ENCODE measurements at regions not wholly inside any gene's neighbourhood (a gene's known extent, or its start where the extent isn't known, plus 50 kb on each side); places are given as distances from the start of the nearest gene placed in this dataset.
"Not testable (repeated sequence)": the region's sequence is repeated elsewhere in the genome, so short reads cannot be mapped to it uniquely, and the experiment has no call there.

DNA sequence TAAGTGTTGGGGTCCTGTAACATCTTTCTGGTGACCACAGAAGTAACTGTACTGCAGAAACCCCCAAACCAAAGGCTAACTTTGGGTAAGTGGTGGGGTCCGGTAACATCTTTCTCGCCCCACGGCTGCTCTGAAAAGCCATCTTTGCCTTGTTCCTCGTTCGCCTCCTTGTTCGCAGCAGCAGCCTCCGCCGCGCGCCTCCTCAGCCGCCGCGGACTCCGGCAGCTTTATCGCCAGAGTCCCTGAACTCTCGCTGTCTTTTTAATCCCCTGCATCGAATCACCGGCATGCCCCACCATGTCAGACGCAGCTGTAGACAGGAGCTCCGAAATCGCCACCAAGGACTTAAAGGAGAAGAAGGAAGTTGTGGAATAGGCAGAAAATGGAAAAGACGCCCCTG lies 316.8 kb downstream of the TUSC7 start:
- H3K27me3 ChIP-seq (ENCODE audit: control insufficient read depth in 1 of 2, insufficient read depth in 2 of 2, low read length in 2 of 2), result no peaks in the 10 kb centered on the region
- no peaks in the 10 kb centered on the region for H3K4me1 ChIP-seq (ENCODE audit: control insufficient read depth, insufficient read depth, low read length)
- no peak overlapping the region for H3K9ac ChIP-seq (ENCODE audit: low read length in 2 of 2)
- H3K27ac ChIP-seq (ENCODE audit: low read length), result no peak overlapping the region
- H3K9me3 ChIP-seq (ENCODE audit: control insufficient read depth in 2 of 2, low read length in 2 of 2), result no peaks in the 10 kb centered on the region
- no peak overlapping the region for H3K4me3 ChIP-seq (ENCODE audit: low read length in 2 of 2)
- no peaks in the 10 kb centered on the region for H3K36me3 ChIP-seq (ENCODE audit: control insufficient read depth in 2 of 2, insufficient read depth in 2 of 2, low read length in 2 of 2)

- H3K27ac ChIP-seq (ENCODE audit: low read length), result no peak overlapping the region
These were observed 326.2 kb downstream of the TUSC7 start for GRCh38 chr3:117035745-117036144.

GRCh38 chr3:117036259-117036799 lies 326.8 kb downstream of the TUSC7 start:
- H3K4me3 ChIP-seq (ENCODE audit: low read length in 2 of 2), result no peak overlapping the region

More at GRCh38 chr3:117035745-117036144, 326.2 kb downstream of the TUSC7 start:
- Histone ChIP-seq H3K9ac (ENCODE audit: low read length in 2 of 2) (no peak overlapping the region), H3K4me3 (ENCODE audit: low read length in 2 of 2) (no peak overlapping the region), H3K27me3 (ENCODE audit: control insufficient read depth in 1 of 2, insufficient read depth in 2 of 2, low read length in 2 of 2) (no peaks in the 10 kb centered on the region), H3K36me3 (ENCODE audit: control insufficient read depth in 2 of 2, insufficient read depth in 2 of 2, low read length in 2 of 2) (no peaks in the 10 kb centered on the region), H3K4me1 (ENCODE audit: control insufficient read depth, insufficient read depth, low read length) (peaks cover 3% of the 10 kb centered on the region), H3K9me3 (ENCODE audit: control insufficient read depth in 2 of 2, low read length in 2 of 2) (no peaks in the 10 kb centered on the region)

DNA sequence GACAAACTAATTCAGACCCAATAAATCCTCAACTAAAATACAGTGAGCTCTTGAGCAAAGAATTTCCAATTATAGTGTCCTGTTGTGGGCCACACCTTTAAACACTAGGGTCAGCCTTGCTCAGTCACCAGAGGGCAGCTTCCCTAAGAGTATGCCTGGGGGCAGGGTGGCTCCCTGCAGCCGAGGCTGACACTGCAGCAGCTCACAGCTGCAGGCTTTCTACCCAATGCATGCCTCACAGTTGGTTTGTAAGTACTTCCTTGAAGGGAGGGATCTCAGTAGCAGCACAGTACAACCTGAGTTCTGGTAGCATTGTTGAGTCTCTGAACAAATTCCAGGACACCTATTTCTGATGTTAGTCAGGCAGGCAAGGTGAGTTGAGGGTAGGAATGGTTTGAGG lies 335.6 kb downstream of the TUSC7 start:
- H3K9me3 ChIP-seq (ENCODE audit: control insufficient read depth in 2 of 2, low read length in 2 of 2), result no peaks in the 10 kb centered on the region
- H3K4me1 ChIP-seq (ENCODE audit: control insufficient read depth, insufficient read depth, low read length), result no peaks in the 10 kb centered on the region
- H3K9ac ChIP-seq (ENCODE audit: low read length in 2 of 2), result no peak overlapping the region
- no peak overlapping the region for H3K4me3 ChIP-seq (ENCODE audit: low read length in 2 of 2)
- H3K36me3 ChIP-seq (ENCODE audit: control insufficient read depth in 2 of 2, insufficient read depth in 2 of 2, low read length in 2 of 2), result no peaks in the 10 kb centered on the region
- H3K27me3 ChIP-seq (ENCODE audit: control insufficient read depth in 1 of 2, insufficient read depth in 2 of 2, low read length in 2 of 2), result no peaks in the 10 kb centered on the region
- H3K27ac ChIP-seq (ENCODE audit: low read length), result no peak overlapping the region

More at GRCh38 chr3:117036259-117036799, 326.8 kb downstream of the TUSC7 start:
- peaks cover 3% of the 10 kb centered on the region for H3K4me1 ChIP-seq (ENCODE audit: control insufficient read depth, insufficient read depth, low read length)
- H3K36me3 ChIP-seq (ENCODE audit: control insufficient read depth in 2 of 2, insufficient read depth in 2 of 2, low read length in 2 of 2), result no peaks in the 10 kb centered on the region
- no peaks in the 10 kb centered on the region for H3K27me3 ChIP-seq (ENCODE audit: control insufficient read depth in 1 of 2, insufficient read depth in 2 of 2, low read length in 2 of 2)
- H3K9ac ChIP-seq (ENCODE audit: low read length in 2 of 2), result no peak overlapping the region
- no peak overlapping the region for H3K27ac ChIP-seq (ENCODE audit: low read length)
- H3K9me3 ChIP-seq (ENCODE audit: control insufficient read depth in 2 of 2, low read length in 2 of 2), result no peaks in the 10 kb centered on the region

GRCh38 chr3:117047951-117048705 lies 338.5 kb downstream of the TUSC7 start:
- Histone ChIP-seq H3K4me3 (ENCODE audit: low read length in 2 of 2) (no peak overlapping the region), H3K27me3 (ENCODE audit: control insufficient read depth in 1 of 2, insufficient read depth in 2 of 2, low read length in 2 of 2) (no peaks in the 10 kb centered on the region), H3K4me1 (ENCODE audit: control insufficient read depth, insufficient read depth, low read length) (no peaks in the 10 kb centered on the region), H3K27ac (ENCODE audit: low read length) (no peak overlapping the region), H3K9me3 (ENCODE audit: control insufficient read depth in 2 of 2, low read length in 2 of 2) (no peaks in the 10 kb centered on the region), H3K36me3 (ENCODE audit: control insufficient read depth in 2 of 2, insufficient read depth in 2 of 2, low read length in 2 of 2) (no peaks in the 10 kb centered on the region), H3K9ac (ENCODE audit: low read length in 2 of 2) (no peak overlapping the region)

- Histone ChIP-seq H3K9me3 (ENCODE audit: control insufficient read depth in 2 of 2, low read length in 2 of 2) (no peaks in the 10 kb centered on the region), H3K36me3 (ENCODE audit: control insufficient read depth in 2 of 2, insufficient read depth in 2 of 2, low read length in 2 of 2) (no peaks in the 10 kb centered on the region), H3K27me3 (ENCODE audit: control insufficient read depth in 1 of 2, insufficient read depth in 2 of 2, low read length in 2 of 2) (no peaks in the 10 kb centered on the region), H3K27ac (ENCODE audit: low read length) (no peak overlapping the region), H3K4me3 (ENCODE audit: low read length in 2 of 2) (no peak overlapping the region), H3K4me1 (ENCODE audit: control insufficient read depth, insufficient read depth, low read length) (no peaks in the 10 kb centered on the region), H3K9ac (ENCODE audit: low read length in 2 of 2) (no peak overlapping the region)
These were observed 342.8 kb downstream of the TUSC7 start for GRCh38 chr3:117052395-117052794.

- no peaks in the 10 kb centered on the region for H3K27me3 ChIP-seq (ENCODE audit: control insufficient read depth in 1 of 2, insufficient read depth in 2 of 2, low read length in 2 of 2)
These were observed 345.0 kb downstream of the TUSC7 start for GRCh38 chr3:117054556-117054955.

DNA sequence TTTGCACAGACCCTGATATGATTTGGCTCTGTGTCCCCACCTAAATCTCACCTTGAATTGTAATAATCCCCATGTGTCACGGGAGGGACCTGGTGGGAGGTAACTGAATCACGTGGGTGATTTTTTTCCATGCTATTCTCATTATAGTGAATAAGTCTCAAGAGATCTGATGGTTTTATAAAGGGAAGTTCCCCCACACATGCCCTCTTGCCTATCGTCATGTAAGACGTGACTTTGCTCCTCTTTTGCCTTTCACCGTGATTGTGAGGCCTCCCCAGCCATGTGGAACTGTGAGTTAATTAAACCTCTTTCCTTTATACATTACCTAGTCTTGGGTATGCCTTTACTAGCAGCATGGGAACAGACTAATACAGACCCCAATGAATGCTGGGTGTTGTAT lies 347.4 kb downstream of the TUSC7 start:
- not testable (repeated sequence) for H3K9me3 ChIP-seq (ENCODE audit: control insufficient read depth in 2 of 2, low read length in 2 of 2); H3K9ac ChIP-seq (ENCODE audit: low read length in 2 of 2); H3K4me1 ChIP-seq (ENCODE audit: control insufficient read depth, insufficient read depth, low read length); H3K27me3 ChIP-seq (ENCODE audit: control insufficient read depth in 1 of 2, insufficient read depth in 2 of 2, low read length in 2 of 2); H3K36me3 ChIP-seq (ENCODE audit: control insufficient read depth in 2 of 2, insufficient read depth in 2 of 2, low read length in 2 of 2); H3K27ac ChIP-seq (ENCODE audit: low read length); H3K4me3 ChIP-seq (ENCODE audit: low read length in 2 of 2)

More at GRCh38 chr3:117054556-117054955, 345.0 kb downstream of the TUSC7 start:
- Histone ChIP-seq H3K27ac (ENCODE audit: low read length) (no peak overlapping the region), H3K4me3 (ENCODE audit: low read length in 2 of 2) (no peak overlapping the region), H3K9me3 (ENCODE audit: control insufficient read depth in 2 of 2, low read length in 2 of 2) (no peaks in the 10 kb centered on the region), H3K9ac (ENCODE audit: low read length in 2 of 2) (no peak overlapping the region), H3K36me3 (ENCODE audit: control insufficient read depth in 2 of 2, insufficient read depth in 2 of 2, low read length in 2 of 2) (no peaks in the 10 kb centered on the region), H3K4me1 (ENCODE audit: control insufficient read depth, insufficient read depth, low read length) (no peaks in the 10 kb centered on the region)

- H3K4me3 ChIP-seq (ENCODE audit: low read length in 2 of 2), result no peak overlapping the region
- no peaks in the 10 kb centered on the region for H3K27me3 ChIP-seq (ENCODE audit: control insufficient read depth in 1 of 2, insufficient read depth in 2 of 2, low read length in 2 of 2)
- H3K9ac ChIP-seq (ENCODE audit: low read length in 2 of 2), result no peak overlapping the region
- no peaks in the 10 kb centered on the region for H3K36me3 ChIP-seq (ENCODE audit: control insufficient read depth in 2 of 2, insufficient read depth in 2 of 2, low read length in 2 of 2)
- no peaks in the 10 kb centered on the region for H3K9me3 ChIP-seq (ENCODE audit: control insufficient read depth in 2 of 2, low read length in 2 of 2)
- no peaks in the 10 kb centered on the region for H3K4me1 ChIP-seq (ENCODE audit: control insufficient read depth, insufficient read depth, low read length)
- H3K27ac ChIP-seq (ENCODE audit: low read length), result no peak overlapping the region
These were observed 349.7 kb downstream of the TUSC7 start for GRCh38 chr3:117059067-117059955.

- no peak overlapping the region for H3K4me3 ChIP-seq (ENCODE audit: low read length in 2 of 2)
- no peaks in the 10 kb centered on the region for H3K4me1 ChIP-seq (ENCODE audit: control insufficient read depth, insufficient read depth, low read length)
- no peaks in the 10 kb centered on the region for H3K27me3 ChIP-seq (ENCODE audit: control insufficient read depth in 1 of 2, insufficient read depth in 2 of 2, low read length in 2 of 2)
- no peak overlapping the region for H3K9ac ChIP-seq (ENCODE audit: low read length in 2 of 2)
- no peak overlapping the region for H3K27ac ChIP-seq (ENCODE audit: low read length)
- H3K9me3 ChIP-seq (ENCODE audit: control insufficient read depth in 2 of 2, low read length in 2 of 2), result no peaks in the 10 kb centered on the region
- H3K36me3 ChIP-seq (ENCODE audit: control insufficient read depth in 2 of 2, insufficient read depth in 2 of 2, low read length in 2 of 2), result no peaks in the 10 kb centered on the region
These were observed 350.3 kb downstream of the TUSC7 start for GRCh38 chr3:117059956-117060270.
